ENCODE measurements at regions not wholly inside any gene's neighbourhood (a gene's known extent, or its start where the extent isn't known, plus 50 kb on each side); places are given as distances from the start of the nearest gene placed in this dataset.
"Not testable (repeated sequence)": the region's sequence is repeated elsewhere in the genome, so short reads cannot be mapped to it uniquely, and the experiment has no call there.

GRCh38 chr13:63741814-63742101 is 2326.1 kb upstream of the PCDH20 start:
- ATAC-seq (replicated peaks); H3K36me3 Mint-ChIP-seq (ENCODE audit: insufficient read depth); H3K9me3 Mint-ChIP-seq; H3K27me3 Mint-ChIP-seq; H3K4me1 Mint-ChIP-seq (ENCODE audit: low read depth in 2 of 2); H3K4me3 Mint-ChIP-seq; DNase-seq; H3K27ac Mint-ChIP-seq: not testable (repeated sequence)

DNA sequence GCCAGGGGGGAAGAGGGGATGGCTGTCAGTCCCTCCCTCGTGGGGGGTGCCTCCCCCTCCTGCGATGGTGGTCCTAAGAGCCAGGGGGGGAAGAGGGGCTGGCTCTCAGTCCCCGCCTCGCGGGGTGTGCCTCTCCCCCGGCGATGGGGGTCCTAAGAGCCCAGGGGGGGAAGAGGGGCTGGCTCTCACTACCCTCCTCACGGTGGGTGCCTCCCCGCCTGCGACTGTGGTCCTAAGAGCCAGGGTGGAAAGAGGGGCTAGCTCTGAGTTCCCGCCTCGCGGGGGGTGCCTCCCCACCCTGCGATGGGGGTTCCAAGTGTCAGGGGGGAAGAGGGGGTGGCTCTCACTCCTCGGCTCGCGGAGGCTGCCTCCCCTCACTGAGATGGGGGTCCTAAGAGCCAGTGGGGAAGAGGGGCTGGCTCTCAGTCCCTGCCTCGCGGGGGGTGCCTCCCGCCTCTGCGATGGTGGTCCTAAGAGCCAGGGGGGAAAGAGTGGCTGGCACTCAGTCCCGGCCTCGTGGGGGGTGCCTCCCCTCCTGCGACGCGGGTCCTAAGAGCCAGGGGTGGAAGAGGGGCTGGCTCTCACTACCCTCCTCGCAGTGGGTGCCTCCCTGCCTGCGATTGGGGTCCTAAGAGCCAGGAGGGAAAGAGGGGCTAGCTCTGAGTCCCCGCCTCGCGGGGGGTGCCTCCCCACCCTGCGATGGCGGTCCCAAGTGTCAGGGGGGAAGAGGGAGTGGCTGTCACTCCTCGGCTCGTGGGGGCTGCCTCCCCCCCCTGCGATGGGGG is 2325.6 kb upstream of the PCDH20 start:
- no peaks in the 10 kb centered on the region for H3K27me3 Mint-ChIP-seq
- no peak overlapping the region for H3K27ac Mint-ChIP-seq
- no peak for ATAC-seq (replicated peaks)
- no peaks in the 10 kb centered on the region for H3K36me3 Mint-ChIP-seq (ENCODE audit: insufficient read depth)
- H3K4me1 Mint-ChIP-seq (ENCODE audit: low read depth in 2 of 2), result no peaks in the 10 kb centered on the region
- H3K4me3 Mint-ChIP-seq, result no peak overlapping the region
- H3K9me3 Mint-ChIP-seq, result peaks cover 7 to 9% of the 10 kb centered on the region in 2 donors
- no peak for DNase-seq

GRCh38 chr13:63739112-63739735 is 2323.6 kb upstream of the PCDH20 start:
- H3K27me3 Mint-ChIP-seq; H3K9me3 Mint-ChIP-seq; ATAC-seq (replicated peaks); H3K4me1 Mint-ChIP-seq (ENCODE audit: low read depth in 2 of 2); H3K27ac Mint-ChIP-seq; H3K36me3 Mint-ChIP-seq (ENCODE audit: insufficient read depth); DNase-seq; H3K4me3 Mint-ChIP-seq: not testable (repeated sequence)

DNA sequence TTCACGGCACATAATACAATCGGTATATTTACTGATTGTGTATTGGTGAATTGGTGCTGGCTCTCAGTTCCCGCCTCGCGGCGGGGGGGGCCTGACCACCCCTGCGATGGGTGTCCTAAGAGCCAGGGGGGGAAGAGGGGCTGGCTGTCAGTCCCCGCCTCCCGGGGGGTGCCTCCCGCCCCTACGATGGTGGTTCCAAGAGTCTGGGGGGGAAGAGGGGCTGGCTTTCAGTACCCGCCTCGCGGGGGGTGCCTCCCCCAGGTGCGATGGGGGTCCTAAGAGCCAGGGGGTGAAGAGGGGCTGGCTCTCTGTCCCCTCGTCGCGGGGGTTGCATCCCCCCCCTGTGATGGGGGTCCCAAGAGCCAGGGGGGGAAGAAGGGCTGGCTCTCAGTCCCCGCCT is 2321.8 kb upstream of the PCDH20 start:
- ATAC-seq (replicated peaks), result no peak

DNA sequence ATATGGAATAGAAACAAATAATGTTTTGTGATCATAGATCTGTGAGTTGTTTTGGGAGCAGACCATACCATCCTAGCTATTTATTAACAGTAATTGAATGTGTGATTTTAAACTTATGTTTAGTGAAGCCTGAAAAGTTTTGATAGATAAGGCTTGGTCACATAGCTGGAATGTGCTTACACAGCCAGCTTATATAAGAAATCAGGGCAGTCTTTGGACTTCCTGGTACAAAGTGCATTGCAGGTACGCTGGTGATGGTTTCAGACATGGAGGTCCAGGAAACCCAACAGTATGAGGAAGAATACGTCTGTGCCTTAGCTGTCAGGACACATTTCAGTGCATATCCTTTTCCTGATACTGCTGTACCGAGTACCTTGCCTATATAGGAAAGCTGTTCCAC is 2316.2 kb upstream of the PCDH20 start:
- no peaks in the 10 kb centered on the region for H3K27me3 Mint-ChIP-seq
- H3K9me3 Mint-ChIP-seq, result peaks cover 8 to 14% of the 10 kb centered on the region in 2 donors
- H3K4me3 Mint-ChIP-seq, result no peak overlapping the region
- DNase-seq (no peak), ATAC-seq (replicated peaks) (no peak)
- H3K27ac Mint-ChIP-seq, result no peak overlapping the region
- H3K4me1 Mint-ChIP-seq (ENCODE audit: low read depth in 2 of 2), result no peaks in the 10 kb centered on the region
- no peaks in the 10 kb centered on the region for H3K36me3 Mint-ChIP-seq (ENCODE audit: insufficient read depth)

More for the DNA sequence above, 2321.8 kb upstream of the PCDH20 start:
- no peak for DNase-seq
- H3K27me3 Mint-ChIP-seq, result no peaks in the 10 kb centered on the region
- H3K36me3 Mint-ChIP-seq (ENCODE audit: insufficient read depth), result no peaks in the 10 kb centered on the region
- H3K27ac Mint-ChIP-seq, result no peak overlapping the region
- no peaks in the 10 kb centered on the region for H3K4me1 Mint-ChIP-seq (ENCODE audit: low read depth in 2 of 2)
- H3K9me3 Mint-ChIP-seq, result peaks cover 5 to 9% of the 10 kb centered on the region in 2 donors
- H3K4me3 Mint-ChIP-seq, result no peak overlapping the region

DNA sequence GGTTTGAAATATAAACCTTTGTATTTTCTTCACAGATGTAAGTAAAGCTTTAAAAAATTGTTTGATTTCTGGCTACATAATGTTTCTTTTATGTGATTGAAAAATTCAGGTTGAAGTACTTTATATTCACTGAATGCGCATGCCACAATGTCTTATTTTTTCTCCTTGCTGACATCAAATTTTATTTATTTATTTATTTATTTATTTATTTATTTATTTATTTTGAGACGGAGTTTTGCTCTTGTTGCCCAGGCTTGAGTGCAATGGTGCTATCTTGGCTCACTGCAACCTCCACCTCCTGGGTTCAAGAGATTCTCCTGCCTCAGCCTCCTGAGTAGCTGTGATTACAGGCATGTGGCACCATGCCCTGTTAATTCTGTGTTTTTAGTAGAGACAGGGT is 2296.5 kb upstream of the PCDH20 start:
- not testable (repeated sequence) for DNase-seq; ATAC-seq (replicated peaks); H3K27ac Mint-ChIP-seq; H3K27me3 Mint-ChIP-seq; H3K4me1 Mint-ChIP-seq (ENCODE audit: low read depth in 2 of 2); H3K9me3 Mint-ChIP-seq; H3K36me3 Mint-ChIP-seq (ENCODE audit: insufficient read depth); H3K4me3 Mint-ChIP-seq

- Mint-ChIP-seq H3K36me3 (ENCODE audit: insufficient read depth) (no peaks in the 10 kb centered on the region), H3K27me3 (no peaks in the 10 kb centered on the region), H3K9me3 (peaks cover 0 to 7% of the 10 kb centered on the region in 2 donors), H3K27ac (no peak overlapping the region), H3K4me3 (no peak overlapping the region), H3K4me1 (ENCODE audit: low read depth in 2 of 2) (no peaks in the 10 kb centered on the region)
- DNase-seq (no peak), ATAC-seq (replicated peaks) (no peak)
These were observed 2291.1 kb upstream of the PCDH20 start for GRCh38 chr13:63706751-63707150.

DNA sequence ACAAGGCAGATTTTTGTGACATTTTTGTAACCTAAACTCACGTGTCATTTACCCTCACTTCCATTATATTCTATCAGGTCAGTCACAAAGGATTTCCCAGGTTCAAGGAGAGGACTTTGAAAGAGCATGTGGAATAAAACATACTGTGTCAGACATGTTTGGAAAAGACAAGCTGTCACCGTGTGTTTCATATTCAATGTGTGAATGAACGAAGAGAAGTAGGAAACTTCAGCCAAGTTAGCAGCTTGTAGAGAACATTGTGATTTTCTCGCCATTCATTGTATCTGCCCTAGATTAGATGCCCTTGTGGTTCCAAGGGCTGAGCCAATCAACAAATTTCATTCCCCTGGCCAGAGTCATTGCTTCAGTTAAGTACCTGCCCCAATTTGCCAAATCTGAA is 2288.9 kb upstream of the PCDH20 start:
- no peak overlapping the region for H3K4me3 Mint-ChIP-seq
- DNase-seq (no peak), ATAC-seq (replicated peaks) (no peak)
- H3K27ac Mint-ChIP-seq, result no peak overlapping the region
- no peaks in the 10 kb centered on the region for H3K4me1 Mint-ChIP-seq (ENCODE audit: low read depth in 2 of 2)
- no peaks in the 10 kb centered on the region for H3K36me3 Mint-ChIP-seq (ENCODE audit: insufficient read depth)
- no peaks in the 10 kb centered on the region for H3K27me3 Mint-ChIP-seq
- peaks cover 3 to 7% of the 10 kb centered on the region in 2 donors for H3K9me3 Mint-ChIP-seq

GRCh38 chr13:63700350-63700749 is 2284.7 kb upstream of the PCDH20 start:
- ATAC-seq (replicated peaks), result no peak
- Mint-ChIP-seq H3K27ac (no peak overlapping the region), H3K36me3 (ENCODE audit: insufficient read depth) (no peaks in the 10 kb centered on the region), H3K4me1 (ENCODE audit: low read depth in 2 of 2) (no peaks in the 10 kb centered on the region), H3K9me3 (peaks cover 7% of the 10 kb centered on the region in 2 donors), H3K27me3 (no peaks in the 10 kb centered on the region), H3K4me3 (no peak overlapping the region)
- no peak for DNase-seq

- ATAC-seq (replicated peaks) (no peak), DNase-seq (no peak)
- Mint-ChIP-seq H3K36me3 (ENCODE audit: insufficient read depth) (no peaks in the 10 kb centered on the region), H3K9me3 (peaks cover 7% of the 10 kb centered on the region in 2 donors), H3K27ac (no peak overlapping the region), H3K4me3 (no peak overlapping the region), H3K4me1 (ENCODE audit: low read depth in 2 of 2) (no peaks in the 10 kb centered on the region), H3K27me3 (no peaks in the 10 kb centered on the region)
These were observed 2284.3 kb upstream of the PCDH20 start for GRCh38 chr13:63699948-63700347.

DNA sequence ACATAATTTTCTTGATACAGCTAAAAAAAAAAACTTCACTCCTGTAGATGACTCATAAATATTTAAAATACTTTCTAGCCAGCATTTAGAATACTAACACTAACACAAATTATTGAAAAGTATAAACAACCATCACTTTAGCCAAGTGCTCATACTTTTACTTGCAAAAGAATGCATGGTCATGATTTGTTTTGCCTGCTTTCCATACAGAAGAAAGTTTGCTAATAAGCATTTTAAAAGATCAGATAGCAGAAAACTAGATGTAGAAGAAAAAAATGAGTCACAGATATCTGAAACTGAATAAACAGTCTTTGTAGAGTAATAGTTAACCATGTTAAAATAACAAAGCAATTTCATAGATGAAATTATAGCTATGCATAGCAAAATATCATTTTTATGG is 2280.4 kb upstream of the PCDH20 start:
- Mint-ChIP-seq H3K9me3 (peaks cover 0 to 7% of the 10 kb centered on the region in 2 donors), H3K27me3 (no peaks in the 10 kb centered on the region)

DNA sequence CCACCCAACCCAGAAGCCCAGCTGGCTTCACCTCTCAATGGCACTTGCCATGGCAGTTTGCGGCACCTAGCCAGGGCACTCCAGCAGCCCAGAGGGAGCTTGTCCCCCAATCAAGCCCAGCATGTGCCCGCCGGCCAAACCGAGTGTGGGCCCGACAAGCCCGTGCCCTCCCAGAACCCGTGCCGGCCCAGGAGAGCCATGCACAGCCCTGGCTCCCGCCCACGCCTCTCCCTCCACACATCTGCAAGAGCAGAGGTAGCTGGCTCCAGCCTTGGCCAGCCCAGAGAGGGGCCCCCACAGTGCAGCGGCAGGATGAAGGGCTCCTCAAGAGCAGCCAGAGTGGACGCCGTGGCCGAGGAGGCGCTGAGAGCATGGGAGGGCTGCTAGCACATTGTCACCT is 2278.0 kb upstream of the PCDH20 start:
- Mint-ChIP-seq H3K4me3 (no peak overlapping the region), H3K27ac (no peak overlapping the region), H3K9me3 (peaks cover 1 to 3% of the 10 kb centered on the region in 2 donors), H3K4me1 (ENCODE audit: low read depth in 2 of 2) (no peaks in the 10 kb centered on the region), H3K36me3 (ENCODE audit: insufficient read depth) (no peaks in the 10 kb centered on the region), H3K27me3 (no peaks in the 10 kb centered on the region)
- DNase-seq (no peak), ATAC-seq (replicated peaks) (no peak)

More for the DNA sequence above, 2280.4 kb upstream of the PCDH20 start:
- DNase-seq (no peak), ATAC-seq (replicated peaks) (no peak)
- H3K4me1 Mint-ChIP-seq (ENCODE audit: low read depth in 2 of 2), result no peaks in the 10 kb centered on the region
- no peaks in the 10 kb centered on the region for H3K36me3 Mint-ChIP-seq (ENCODE audit: insufficient read depth)
- H3K27ac Mint-ChIP-seq, result no peak overlapping the region
- no peak overlapping the region for H3K4me3 Mint-ChIP-seq

DNA sequence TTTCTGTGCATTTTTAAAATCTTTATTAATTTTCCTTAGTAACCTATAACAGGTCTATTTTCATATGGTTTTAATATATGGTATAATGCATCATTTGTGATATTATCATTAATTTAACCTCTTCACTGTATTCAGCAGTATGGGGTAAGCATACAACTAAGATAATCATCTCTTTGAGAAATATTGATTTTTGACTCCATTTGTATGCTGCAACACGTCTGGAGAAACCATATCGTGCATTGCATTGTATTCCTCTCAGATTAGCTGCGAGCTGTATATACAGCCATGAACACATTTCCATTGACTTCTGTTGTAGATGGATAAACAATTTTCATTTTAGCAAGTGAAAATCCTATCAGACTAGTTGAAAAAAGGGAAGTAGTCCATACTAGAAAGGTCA is 2275.8 kb upstream of the PCDH20 start:
- H3K9me3 Mint-ChIP-seq, result peaks cover 1 to 13% of the 10 kb centered on the region in 2 donors
- no peaks in the 10 kb centered on the region for H3K4me1 Mint-ChIP-seq (ENCODE audit: low read depth in 2 of 2)
- ATAC-seq (replicated peaks) (no peak), DNase-seq (no peak)
- H3K36me3 Mint-ChIP-seq (ENCODE audit: insufficient read depth), result no peaks in the 10 kb centered on the region
- H3K4me3 Mint-ChIP-seq, result no peak overlapping the region
- no peaks in the 10 kb centered on the region for H3K27me3 Mint-ChIP-seq
- no peak overlapping the region for H3K27ac Mint-ChIP-seq

DNA sequence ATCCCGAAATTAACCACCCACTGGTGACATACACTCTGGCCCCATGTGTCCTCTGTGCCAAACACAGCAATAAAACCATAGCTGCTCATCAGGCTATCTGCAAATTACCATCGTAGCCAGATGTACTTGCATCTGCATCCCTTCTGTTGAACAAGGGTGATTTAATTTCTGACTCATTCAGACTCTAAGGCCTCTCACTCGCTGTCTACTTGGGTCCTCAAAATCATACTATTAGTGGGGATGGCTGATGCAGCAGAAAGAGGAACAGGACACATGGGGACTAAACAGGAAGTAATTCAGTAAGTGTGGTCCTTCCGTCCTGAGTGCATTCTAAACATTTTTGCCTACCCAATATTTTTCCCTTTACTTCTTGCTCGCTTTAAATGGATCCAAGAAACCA is 2275.0 kb upstream of the PCDH20 start:
- Mint-ChIP-seq H3K4me3 (no peak overlapping the region), H3K9me3 (peaks cover 1 to 13% of the 10 kb centered on the region in 2 donors), H3K4me1 (ENCODE audit: low read depth in 2 of 2) (no peaks in the 10 kb centered on the region), H3K36me3 (ENCODE audit: insufficient read depth) (no peaks in the 10 kb centered on the region), H3K27ac (no peak overlapping the region), H3K27me3 (no peaks in the 10 kb centered on the region)
- DNase-seq (no peak), ATAC-seq (replicated peaks) (no peak)
